ENCODE measurements at regions not wholly inside any gene's neighbourhood (a gene's known extent, or its start where the extent isn't known, plus 50 kb on each side); places are given as distances from the start of the nearest gene placed in this dataset.
A peak's percentile ranks its signal among the peaks of the same experiment; 100 is the strongest.

DNA sequence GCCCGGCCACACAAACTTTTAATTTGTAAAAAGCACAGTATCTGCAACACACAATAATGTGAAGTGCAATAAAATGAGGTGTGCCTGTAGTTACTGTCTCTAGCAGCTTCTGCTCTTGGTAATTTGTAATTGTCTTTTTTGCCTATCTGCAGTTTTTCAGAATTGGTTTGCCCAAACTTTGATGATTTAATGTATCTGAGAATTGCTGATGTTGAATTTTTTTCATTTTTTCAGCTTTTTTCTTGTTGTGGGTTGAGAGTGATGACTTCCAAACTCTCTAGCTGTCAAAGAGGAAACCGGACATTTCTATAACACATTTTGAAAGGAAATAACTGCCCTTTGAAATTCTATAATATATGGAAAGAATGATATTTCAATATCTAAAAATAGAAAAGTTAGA, 236.9 kb downstream of the RERGL start:
- Histone ChIP-seq H3K27ac (no peak overlapping the region), H3K27me3 (ENCODE audit: insufficient read depth, low read depth, severe bottlenecking) (no peaks in the 10 kb centered on the region), H3K36me3 (no peaks in the 10 kb centered on the region), H3K4me3 (ENCODE audit: low read depth, low read length) (no peak overlapping the region), H3K9me3 (ENCODE audit: severe bottlenecking) (no peaks in the 10 kb centered on the region)
- no peak for DNase-seq
- TF ChIP-seq, protein P1, sequence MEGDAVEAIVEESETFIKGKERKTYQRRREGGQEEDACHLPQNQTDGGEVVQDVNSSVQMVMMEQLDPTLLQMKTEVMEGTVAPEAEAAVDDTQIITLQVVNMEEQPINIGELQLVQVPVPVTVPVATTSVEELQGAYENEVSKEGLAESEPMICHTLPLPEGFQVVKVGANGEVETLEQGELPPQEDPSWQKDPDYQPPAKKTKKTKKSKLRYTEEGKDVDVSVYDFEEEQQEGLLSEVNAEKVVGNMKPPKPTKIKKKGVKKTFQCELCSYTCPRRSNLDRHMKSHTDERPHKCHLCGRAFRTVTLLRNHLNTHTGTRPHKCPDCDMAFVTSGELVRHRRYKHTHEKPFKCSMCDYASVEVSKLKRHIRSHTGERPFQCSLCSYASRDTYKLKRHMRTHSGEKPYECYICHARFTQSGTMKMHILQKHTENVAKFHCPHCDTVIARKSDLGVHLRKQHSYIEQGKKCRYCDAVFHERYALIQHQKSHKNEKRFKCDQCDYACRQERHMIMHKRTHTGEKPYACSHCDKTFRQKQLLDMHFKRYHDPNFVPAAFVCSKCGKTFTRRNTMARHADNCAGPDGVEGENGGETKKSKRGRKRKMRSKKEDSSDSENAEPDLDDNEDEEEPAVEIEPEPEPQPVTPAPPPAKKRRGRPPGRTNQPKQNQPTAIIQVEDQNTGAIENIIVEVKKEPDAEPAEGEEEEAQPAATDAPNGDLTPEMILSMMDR (IDR thresholded peaks at IDR 0.05; ENCODE audit: low read depth, low read length) = no peak

DNA sequence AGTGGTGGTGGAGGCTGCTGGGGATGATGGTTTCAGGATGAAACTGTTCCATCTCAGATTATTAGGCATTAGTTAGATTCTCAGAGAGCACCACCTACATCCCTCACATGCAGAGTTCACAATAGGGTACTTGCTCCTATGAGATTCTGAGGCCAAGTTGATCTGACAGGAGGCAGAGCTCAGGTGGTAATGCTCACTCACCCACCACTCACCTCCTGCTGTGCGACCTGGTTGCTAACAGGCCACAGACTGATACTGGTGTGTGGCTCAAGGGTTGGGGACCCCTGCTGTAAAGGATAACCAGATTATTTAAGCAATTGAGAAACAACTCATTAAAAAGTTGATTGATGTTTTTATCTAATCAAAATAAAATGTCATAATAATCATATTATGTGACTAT, 248.5 kb downstream of the RERGL start:
- Histone ChIP-seq H3K27ac (no peak overlapping the region), H3K36me3 (no peaks in the 10 kb centered on the region), H3K9me3 (ENCODE audit: severe bottlenecking) (no peaks in the 10 kb centered on the region), H3K4me3 (ENCODE audit: low read depth, low read length) (no peak overlapping the region), H3K27me3 (ENCODE audit: insufficient read depth, low read depth, severe bottlenecking) (no peaks in the 10 kb centered on the region)
- no peak for DNase-seq
- TF ChIP-seq, protein P1 (IDR thresholded peaks at IDR 0.05; ENCODE audit: low read depth, low read length) = no peak

DNA sequence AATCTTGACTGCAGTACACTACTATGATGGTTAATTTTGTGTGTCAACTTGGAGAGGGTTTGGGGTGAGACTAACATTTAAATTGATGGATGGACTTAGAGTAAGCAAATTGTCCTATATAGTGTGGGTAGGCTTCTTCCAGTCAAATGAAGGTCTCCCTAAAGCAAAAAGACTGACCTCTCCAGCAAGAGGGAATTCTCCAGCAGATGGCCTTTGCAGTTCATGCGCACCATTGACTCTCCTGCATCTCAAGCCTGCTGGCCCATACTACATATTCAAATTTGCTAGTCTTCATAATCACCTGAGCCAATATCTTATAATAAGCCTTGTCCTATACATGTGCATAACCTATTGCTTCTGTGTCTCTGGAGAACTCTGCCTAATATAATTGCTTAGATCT, 260.2 kb downstream of the RERGL start:
- no peaks in the 10 kb centered on the region for H3K9me3 ChIP-seq (ENCODE audit: severe bottlenecking)
- TF ChIP-seq, protein P1 (IDR thresholded peaks at IDR 0.05; ENCODE audit: low read depth, low read length) = no peak
- H3K27ac ChIP-seq = no peak overlapping the region
- no peak overlapping the region for H3K4me3 ChIP-seq (ENCODE audit: low read depth, low read length)
- DNase-seq = no peak
- H3K36me3 ChIP-seq = no peaks in the 10 kb centered on the region
- no peaks in the 10 kb centered on the region for H3K27me3 ChIP-seq (ENCODE audit: insufficient read depth, low read depth, severe bottlenecking)

DNA sequence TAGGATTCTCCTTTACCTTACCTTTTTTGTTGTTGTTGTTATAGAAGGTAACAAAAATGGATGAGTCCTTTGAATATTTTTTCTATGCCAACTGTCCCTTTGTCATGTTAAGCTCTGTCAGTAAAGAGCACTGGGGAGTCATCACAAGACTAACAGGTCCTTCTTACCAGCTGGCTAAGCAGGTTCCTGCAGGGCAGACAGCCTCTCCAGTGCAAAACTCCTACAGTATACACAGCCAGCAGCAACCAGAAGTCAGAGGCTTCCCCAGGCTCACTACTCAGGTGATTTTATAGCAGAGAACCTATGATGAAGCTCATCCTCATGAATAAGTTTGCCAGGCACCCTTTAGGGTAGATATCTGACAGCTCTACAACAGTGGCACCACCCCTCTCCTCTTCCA, 271.1 kb downstream of the RERGL start:
- TF ChIP-seq, protein P1 (IDR thresholded peaks at IDR 0.05; ENCODE audit: low read depth, low read length) = no peak
- Histone ChIP-seq H3K27me3 (ENCODE audit: insufficient read depth, low read depth, severe bottlenecking) (no peaks in the 10 kb centered on the region), H3K4me3 (ENCODE audit: low read depth, low read length) (no peak overlapping the region), H3K9me3 (ENCODE audit: severe bottlenecking) (no peaks in the 10 kb centered on the region), H3K27ac (no peak overlapping the region), H3K36me3 (no peaks in the 10 kb centered on the region)
- DNase-seq = no peak

DNA sequence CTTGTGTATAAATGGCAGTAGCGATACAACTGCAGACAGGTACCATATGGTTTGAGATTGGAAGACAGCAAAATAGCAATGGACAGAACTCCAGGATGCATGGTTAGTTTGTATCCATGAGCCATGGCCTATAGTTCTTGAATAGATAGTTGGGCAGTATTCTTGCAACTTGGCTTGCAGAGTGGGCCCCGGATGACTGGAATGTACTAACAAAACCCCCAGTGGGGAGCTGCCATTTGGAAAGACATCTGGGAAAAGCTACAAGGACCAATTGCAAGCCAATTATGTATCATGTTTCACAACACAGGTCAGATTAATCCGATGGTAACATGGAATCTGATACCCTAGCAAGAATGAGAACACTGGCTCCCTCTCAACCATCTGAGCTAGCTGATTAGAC, 279.6 kb downstream of the RERGL start:
- Histone ChIP-seq H3K27ac (no peak overlapping the region), H3K9me3 (ENCODE audit: severe bottlenecking) (no peaks in the 10 kb centered on the region), H3K27me3 (ENCODE audit: insufficient read depth, low read depth, severe bottlenecking) (no peaks in the 10 kb centered on the region), H3K36me3 (no peaks in the 10 kb centered on the region), H3K4me3 (ENCODE audit: low read depth, low read length) (no peak overlapping the region)
- TF ChIP-seq, protein P1 (IDR thresholded peaks at IDR 0.05; ENCODE audit: low read depth, low read length) = no peak
- no peak for DNase-seq

DNA sequence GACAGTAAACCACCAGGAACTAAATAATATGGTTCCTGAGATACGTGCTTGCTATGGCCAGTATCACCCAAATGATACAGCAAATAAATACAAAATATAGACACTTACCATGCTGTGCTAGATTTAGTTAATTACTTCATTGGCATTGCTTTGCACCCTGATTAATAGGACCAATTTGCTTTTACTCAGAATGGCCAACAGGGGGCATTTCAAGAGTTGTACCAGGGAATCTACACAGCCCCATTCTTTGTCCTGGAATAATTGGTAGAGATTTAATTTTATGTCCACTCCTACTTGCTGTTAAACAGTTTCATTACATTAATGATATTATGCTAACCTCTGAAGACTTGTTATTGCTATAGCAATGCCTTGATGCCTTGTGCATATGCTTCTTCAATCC, 280.8 kb downstream of the RERGL start:
- TF ChIP-seq, protein P1 (IDR thresholded peaks at IDR 0.05; ENCODE audit: low read depth, low read length) = 0 out of 2 replicates have a peak, but pooled peaks have one; percentile 11
- Histone ChIP-seq H3K36me3 (no peaks in the 10 kb centered on the region), H3K27me3 (ENCODE audit: insufficient read depth, low read depth, severe bottlenecking) (no peaks in the 10 kb centered on the region), H3K27ac (no peak overlapping the region), H3K4me3 (ENCODE audit: low read depth, low read length) (no peak overlapping the region), H3K9me3 (ENCODE audit: severe bottlenecking) (no peaks in the 10 kb centered on the region)
- DNase-seq = no peak

All from WERI-Rb-1 (cell line).